Central memory CD8-positive, alpha-beta T cell (primary cell): ENCODE measurements at regions not wholly inside any gene's neighbourhood (a gene's known extent, or its start where the extent isn't known, plus 50 kb on each side); places are given as distances from the start of the nearest gene placed in this dataset.

Experiments used
- ATAC-seq: fragments of 150-1000 bp; cut with Tn5 transposase; replicated peaks from 2 replicates; pipeline ENCODE4 v1.10.0; 2022; ENCODE audit warnings: mild to moderate bottlenecking, moderate FRiP score, moderate number of reproducible peaks; ENCODE audit not compliant: poor library complexity, severe bottlenecking; ENCODE audit errors: extremely low read depth
- DNase-seq, 2 donors: peaks; one replicate each; pipeline ENCODE4 v3.0.0; 2021; ENCODE audit warnings: low spot score in 2 of 2
- H3K27ac Mint-ChIP-seq: one replicate; pipeline ENCODE4 v1.8.0; 2022; ENCODE audit warnings: low read depth, mild to moderate bottlenecking, moderate library complexity, mixed read lengths
- H3K27me3 Mint-ChIP-seq: one replicate; pipeline ENCODE4 v1.8.0; 2022; ENCODE audit warnings: mixed read lengths
- H3K36me3 Mint-ChIP-seq: one replicate; pipeline ENCODE4 v1.8.0; 2022; ENCODE audit warnings: mild to moderate bottlenecking, moderate library complexity, mixed read lengths; ENCODE audit not compliant: insufficient read depth
- H3K4me1 Mint-ChIP-seq: one replicate; pipeline ENCODE4 v1.8.0; 2022; ENCODE audit warnings: mixed read lengths
- H3K4me3 Mint-ChIP-seq: one replicate; pipeline ENCODE4 v1.8.0; 2022; ENCODE audit warnings: mild to moderate bottlenecking, moderate library complexity, mixed read lengths
- H3K9me3 Mint-ChIP-seq: one replicate; pipeline ENCODE4 v1.8.0; 2022; ENCODE audit warnings: mixed read lengths

DNA sequence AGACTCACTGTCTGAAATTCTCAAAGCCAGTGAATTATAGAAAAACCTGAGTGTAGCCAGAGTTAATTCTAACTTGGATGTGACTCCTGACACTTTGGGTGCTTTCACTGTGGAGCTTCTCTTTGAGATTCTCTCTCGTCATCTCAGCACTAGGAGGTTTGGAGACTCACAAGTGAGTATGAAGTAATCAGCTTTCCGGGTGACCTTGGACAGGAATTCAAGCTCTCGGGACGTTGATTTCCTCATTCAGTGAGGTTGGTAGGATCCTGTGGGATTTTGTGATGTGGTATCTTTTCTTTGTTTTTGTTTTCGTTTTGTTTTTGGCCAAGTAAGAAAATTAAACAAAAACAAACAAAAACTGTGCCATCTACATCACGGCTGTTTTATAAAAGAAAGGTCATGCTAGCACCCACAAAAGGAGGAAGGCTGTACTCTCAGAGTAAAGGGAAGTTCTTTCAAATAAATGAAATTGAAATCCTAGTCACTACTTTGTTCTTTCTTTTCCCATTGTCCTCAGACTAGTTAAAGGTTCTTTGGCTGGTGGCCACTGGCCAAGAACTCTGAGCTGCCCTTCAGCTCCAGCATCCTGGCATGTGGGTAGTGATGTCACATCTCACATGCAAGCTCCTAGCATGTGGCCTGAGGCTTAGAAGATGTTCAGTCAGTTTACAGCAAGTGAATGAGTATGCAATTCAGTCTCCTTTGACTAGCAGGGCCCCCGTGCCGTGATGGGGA lies 263.3 kb upstream of the TPM1 start:
- Mint-ChIP-seq H3K4me3 (no peak overlapping the region), H3K27me3 (peaks cover 9% of the 10 kb centered on the region), H3K4me1 (no peaks in the 10 kb centered on the region), H3K9me3 (no peaks in the 10 kb centered on the region), H3K27ac (no peak overlapping the region), H3K36me3 (no peaks in the 10 kb centered on the region)
- DNase-seq (no peak), ATAC-seq (no peak)

- no peak for DNase-seq
- Mint-ChIP-seq H3K27ac (no peak overlapping the region), H3K27me3 (peaks cover 11% of the 10 kb centered on the region), H3K36me3 (no peaks in the 10 kb centered on the region), H3K4me3 (no peak overlapping the region), H3K4me1 (no peaks in the 10 kb centered on the region), H3K9me3 (no peaks in the 10 kb centered on the region)
- ATAC-seq: no peak
These were observed 262.6 kb upstream of the TPM1 start for GRCh38 chr15:62779899-62780298.

- ATAC-seq (no peak), DNase-seq (no peak)
- H3K4me1 Mint-ChIP-seq: no peaks in the 10 kb centered on the region
- H3K27ac Mint-ChIP-seq: no peak overlapping the region
- no peaks in the 10 kb centered on the region for H3K36me3 Mint-ChIP-seq
- no peaks in the 10 kb centered on the region for H3K9me3 Mint-ChIP-seq
- H3K4me3 Mint-ChIP-seq: no peak overlapping the region
- peaks cover 20% of the 10 kb centered on the region for H3K27me3 Mint-ChIP-seq
These were observed 261.5 kb upstream of the TPM1 start for GRCh38 chr15:62781081-62781497.

DNA sequence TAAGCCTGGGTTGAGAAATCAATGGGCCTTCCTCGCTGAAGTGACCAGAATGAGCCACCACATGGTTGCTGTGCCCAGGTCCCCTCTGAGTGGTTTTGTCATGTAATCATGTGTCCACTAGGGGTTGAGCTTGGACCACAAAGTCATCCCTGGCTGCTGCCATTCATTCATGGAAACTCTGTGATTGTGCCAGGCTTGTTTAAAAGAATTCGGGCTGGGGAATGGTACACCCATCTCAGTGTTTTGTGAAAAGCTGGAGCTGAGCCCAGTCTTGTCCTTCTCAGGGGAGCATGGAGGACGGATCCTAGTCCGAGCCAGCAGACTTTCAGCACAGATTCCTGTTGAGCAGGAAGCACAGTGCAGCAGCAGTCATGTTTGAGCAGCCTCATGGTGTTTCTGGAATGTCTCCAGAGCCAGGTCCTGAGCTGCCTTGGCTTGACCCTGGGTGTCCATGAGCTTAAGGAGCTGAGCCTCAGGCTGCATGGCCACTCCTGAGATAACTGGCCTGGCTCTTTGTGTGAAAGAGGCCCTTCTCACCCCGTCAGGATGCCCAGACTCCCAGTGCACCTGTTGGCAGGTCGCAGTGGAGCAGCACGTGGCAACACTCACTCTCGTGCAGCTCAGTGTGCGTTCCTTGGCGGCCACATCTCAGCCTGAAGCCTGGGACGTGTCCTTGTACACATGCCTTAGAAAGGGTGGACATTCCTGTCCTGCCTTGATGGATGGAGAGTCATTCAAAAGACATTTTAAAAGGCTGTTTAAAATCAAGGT lies 260.3 kb upstream of the TPM1 start:
- ATAC-seq (no peak), DNase-seq (no peak)
- Mint-ChIP-seq H3K4me1 (no peaks in the 10 kb centered on the region), H3K9me3 (no peaks in the 10 kb centered on the region), H3K4me3 (no peak overlapping the region), H3K27me3 (peaks cover 25% of the 10 kb centered on the region), H3K27ac (no peak overlapping the region), H3K36me3 (no peaks in the 10 kb centered on the region)

GRCh38 chr15:62782896-62783295 lies 259.7 kb upstream of the TPM1 start:
- Mint-ChIP-seq H3K9me3 (no peaks in the 10 kb centered on the region), H3K27me3 (peaks cover 27% of the 10 kb centered on the region), H3K27ac (no peak overlapping the region), H3K4me3 (no peak overlapping the region), H3K36me3 (no peaks in the 10 kb centered on the region), H3K4me1 (no peaks in the 10 kb centered on the region)
- DNase-seq (no peak), ATAC-seq (no peak)

GRCh38 chr15:62783303-62783957 lies 259.1 kb upstream of the TPM1 start:
- Mint-ChIP-seq H3K9me3 (no peaks in the 10 kb centered on the region), H3K27ac (no peak overlapping the region), H3K36me3 (no peaks in the 10 kb centered on the region), H3K4me1 (no peaks in the 10 kb centered on the region), H3K4me3 (no peak overlapping the region), H3K27me3 (peaks cover 30% of the 10 kb centered on the region)
- ATAC-seq (no peak), DNase-seq (no peak)

DNA sequence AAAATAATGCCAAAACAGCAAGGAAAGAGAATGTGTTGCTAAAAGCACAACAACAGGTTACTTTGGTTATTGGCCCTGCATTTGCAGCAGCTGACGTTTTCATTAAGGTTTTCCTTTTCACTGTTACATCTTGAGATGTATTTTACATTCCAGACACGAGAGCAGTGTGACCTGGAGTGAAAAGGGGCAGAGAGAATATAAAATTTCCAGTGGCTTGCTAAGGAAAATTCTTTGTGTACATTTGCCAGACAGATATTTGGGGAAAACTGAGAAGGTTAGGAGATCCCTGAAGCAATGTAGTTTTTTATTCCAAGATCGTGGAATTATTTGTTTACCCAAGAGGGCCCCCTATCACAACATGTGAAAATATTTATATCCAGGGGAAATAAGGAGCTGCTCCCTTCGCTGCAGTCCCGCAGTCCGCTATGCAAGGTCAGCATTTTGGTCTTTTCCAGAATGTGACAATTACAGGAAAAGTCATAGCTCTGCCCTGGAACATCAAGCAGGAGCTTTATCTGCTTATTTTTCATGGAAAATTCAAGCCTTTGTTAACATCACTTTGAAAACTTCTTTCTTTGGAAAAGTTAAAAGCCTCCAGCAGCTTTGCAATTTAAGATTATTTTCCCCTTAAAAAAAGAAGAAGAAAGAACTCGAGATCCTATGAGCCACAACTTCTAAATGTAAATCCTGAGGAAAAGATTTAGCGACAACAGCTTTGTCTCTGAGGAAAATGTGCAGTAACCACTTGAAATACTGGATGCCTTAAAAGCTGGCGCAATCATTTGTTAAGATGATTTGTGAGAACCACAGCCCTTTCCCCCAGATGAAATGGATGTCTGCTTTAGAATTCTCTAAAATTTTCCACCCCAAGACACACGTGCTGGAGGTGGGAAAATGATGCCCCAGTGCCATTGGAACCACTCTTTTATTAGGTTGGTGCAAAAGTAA lies 256.4 kb upstream of the TPM1 start:
- H3K36me3 Mint-ChIP-seq: no peaks in the 10 kb centered on the region
- no peak for ATAC-seq
- H3K27me3 Mint-ChIP-seq: peaks cover 52% of the 10 kb centered on the region
- H3K4me1 Mint-ChIP-seq: no peaks in the 10 kb centered on the region
- no peaks in the 10 kb centered on the region for H3K9me3 Mint-ChIP-seq
- H3K4me3 Mint-ChIP-seq: no peak overlapping the region
- no peak overlapping the region for H3K27ac Mint-ChIP-seq
- DNase-seq: no peak

- peaks cover 52% of the 10 kb centered on the region for H3K27me3 Mint-ChIP-seq
- H3K4me1 Mint-ChIP-seq: no peaks in the 10 kb centered on the region
- DNase-seq: no peak
- H3K4me3 Mint-ChIP-seq: no peak overlapping the region
- ATAC-seq: no peak
- no peak overlapping the region for H3K27ac Mint-ChIP-seq
- no peaks in the 10 kb centered on the region for H3K9me3 Mint-ChIP-seq
- no peaks in the 10 kb centered on the region for H3K36me3 Mint-ChIP-seq
These were observed 255.1 kb upstream of the TPM1 start for GRCh38 chr15:62787401-62787800.

DNA sequence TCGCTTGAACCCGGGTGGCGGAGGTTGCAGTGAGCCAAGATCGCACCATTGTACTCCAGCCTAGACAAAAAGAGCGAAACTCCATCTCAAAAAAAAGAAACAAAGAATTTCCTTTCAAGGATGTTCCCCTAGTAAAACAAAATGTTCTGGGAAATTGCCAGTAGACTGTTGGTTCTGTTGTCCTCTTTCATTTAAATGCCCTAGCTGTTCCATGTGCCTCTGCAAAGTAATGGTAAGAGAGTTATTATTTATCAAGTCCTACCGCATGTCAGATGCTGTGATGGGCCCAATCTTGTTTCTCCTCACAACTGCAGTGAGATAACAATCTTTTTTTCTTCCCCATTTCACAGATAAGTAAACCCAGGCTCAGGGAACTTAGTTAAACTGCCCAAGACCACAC lies 254.3 kb upstream of the TPM1 start:
- Mint-ChIP-seq H3K9me3 (no peaks in the 10 kb centered on the region), H3K27ac (no peak overlapping the region), H3K27me3 (peaks cover 56% of the 10 kb centered on the region), H3K36me3 (no peaks in the 10 kb centered on the region), H3K4me1 (no peaks in the 10 kb centered on the region), H3K4me3 (no peak overlapping the region)
- ATAC-seq (no peak), DNase-seq (no peak)

DNA sequence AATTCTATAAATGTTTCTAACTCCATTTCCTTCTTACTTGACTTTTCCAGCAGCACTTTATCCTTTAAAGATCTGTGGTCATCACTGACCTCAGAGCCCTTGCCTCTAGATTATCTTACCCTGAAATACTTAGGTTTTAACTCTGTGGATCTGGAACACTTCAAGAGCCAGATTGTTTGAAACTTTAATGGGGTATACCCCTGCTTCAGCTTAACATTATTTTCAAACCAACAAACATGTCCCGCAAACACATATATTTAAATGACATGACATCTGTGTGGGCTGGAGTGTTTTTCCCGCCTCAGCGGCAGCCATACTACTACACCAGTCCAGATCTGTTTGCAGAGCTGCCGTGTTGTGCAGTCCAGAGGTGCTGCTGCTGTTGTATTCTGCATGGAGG lies 252.0 kb upstream of the TPM1 start:
- Mint-ChIP-seq H3K27me3 (peaks cover 65% of the 10 kb centered on the region), H3K27ac (no peak overlapping the region), H3K4me3 (no peak overlapping the region), H3K36me3 (no peaks in the 10 kb centered on the region), H3K4me1 (no peaks in the 10 kb centered on the region), H3K9me3 (no peaks in the 10 kb centered on the region)
- DNase-seq: no peak
- ATAC-seq: no peak

DNA sequence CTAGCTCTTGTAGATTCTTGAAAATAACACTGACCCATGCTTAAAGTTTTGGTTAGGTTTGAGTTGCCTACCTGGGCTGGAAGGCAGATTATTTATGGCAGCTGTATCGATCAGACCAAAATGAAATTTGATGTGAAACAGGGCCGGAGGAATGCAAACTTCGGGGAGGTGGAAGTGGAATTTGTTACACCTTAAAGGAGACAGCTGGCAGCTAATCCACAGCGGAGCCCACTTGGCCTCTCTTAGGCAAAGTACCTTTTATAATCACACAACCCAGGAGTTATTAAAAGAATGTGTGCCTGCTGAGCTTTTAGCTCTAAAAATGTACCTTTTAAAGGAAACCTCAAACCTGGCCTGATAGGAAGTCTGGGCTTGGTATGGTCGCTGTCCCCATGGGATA lies 250.9 kb upstream of the TPM1 start:
- Mint-ChIP-seq H3K4me1 (no peaks in the 10 kb centered on the region), H3K4me3 (no peak overlapping the region), H3K9me3 (no peaks in the 10 kb centered on the region), H3K27me3 (peaks cover 71% of the 10 kb centered on the region), H3K27ac (no peak overlapping the region), H3K36me3 (no peaks in the 10 kb centered on the region)
- ATAC-seq (no peak), DNase-seq (no peak)
